Hepatocyte (in vitro differentiated cells): ENCODE measurements at regions not wholly inside any gene's neighbourhood (a gene's known extent, or its start where the extent isn't known, plus 50 kb on each side); places are given as distances from the start of the nearest gene placed in this dataset.

Experiments
- CTCF ChIP-seq: fragments of 200-600 bp; sonication (generic); IDR thresholded peaks from 2 replicates; pipeline ENCODE4 v1.5.1; 2016; ENCODE audit warnings: antibody characterized with exemption, mild to moderate bottlenecking; ENCODE audit not compliant: poor library complexity
- EZH2 ChIP-seq: fragments of 200-600 bp; sonication (generic); IDR thresholded peaks from 2 replicates; pipeline ENCODE4 v1.6.1; 2016; ENCODE audit warnings: antibody characterized with exemption, mild to moderate bottlenecking, borderline replicate concordance

- TF ChIP-seq CTCF (no peak), EZH2 (no peak)
These were observed 130.0 kb upstream of the BMP5 start for GRCh38 chr6:56005426-56005825.
